Stomach (tissue), 8 donors: ENCODE measurements at regions not wholly inside any gene's neighbourhood (a gene's known extent, or its start where the extent isn't known, plus 50 kb on each side); places are given as distances from the start of the nearest gene placed in this dataset.

Source experiments
- DNase-seq, 2 donors: peaks; one replicate each; pipeline versions ENCODE4 v3.0.0 to v3.0.0-alpha.2; 2013 to 2019
- H3K27ac ChIP-seq, 5 donors: fragments of 200-600 bp in 4 of 5; sonication (generic) in 4 of 5; one replicate each; pipeline ENCODE4 v1.5.1; 2013 to 2019; ENCODE audit warnings: mild to moderate bottlenecking in 1 of 5, moderate library complexity in 1 of 5
- H3K27me3 ChIP-seq, 3 donors: fragments of 200-600 bp; sonication (generic); one replicate each; pipeline ENCODE4 v1.5.1; 2017 to 2019; ENCODE audit warnings: mixed run types in 1 of 3
- H3K36me3 ChIP-seq, 4 donors: fragments of 200-600 bp; sonication (generic); 1 replicate in 3 of 4; 2 replicates in 1 of 4; pipeline ENCODE4 v1.5.1; 2016 to 2019
- H3K4me1 ChIP-seq, 4 donors: fragments of 200-600 bp; sonication (generic); one replicate each; pipeline ENCODE4 v1.5.1; 2016 to 2019
- H3K4me3 ChIP-seq, 4 donors: fragments of 200-600 bp; sonication (generic) in 3 of 4; one replicate each; pipeline ENCODE4 v1.5.1; 2016 to 2019; ENCODE audit warnings: mild to moderate bottlenecking in 1 of 4
- H3K9me3 ChIP-seq, 4 donors: fragments of 200-600 bp; sonication (generic); one replicate each; pipeline ENCODE4 v1.5.1; 2016 to 2019
- EP300 ChIP-seq: sonication (generic); formaldehyde crosslinking; IDR thresholded peaks from one replicate; pipeline ENCODE4 v1.6.1; 2017; ENCODE audit warnings: antibody characterized with exemption
- POLR2A ChIP-seq, 4 donors: fragments of 450-650 bp; IDR thresholded peaks; one replicate each; pipeline ENCODE4 v1.6.1; 2016; ENCODE audit warnings: antibody characterized with exemption in 4 of 4, control low read depth in 2 of 4, mild to moderate bottlenecking in 1 of 4, moderate library complexity in 1 of 4
- POLR2AphosphoS5 ChIP-seq, 3 donors: sonication (generic); formaldehyde crosslinking; IDR thresholded peaks; one replicate each; pipeline ENCODE4 v1.6.1; 2016; ENCODE audit warnings: antibody characterized with exemption in 3 of 3
- WGBS, 5 donors: extraction: QIAGEN DNeasy Blood & Tissue Kit in 3 of 5; methylation state at CpG; one replicate each; pipeline versions ENCODE4 v1.1.5 to v1.1.7; 2013 to 2018; 5-methylcytosine and 5-hydroxymethylcytosine counted together
- intact Hi-C: fragments of 100-400 bp; cut with DNase I; formaldehyde crosslinking; loops from one replicate; pipeline ENCODE4 v1.15.1; 2023; ENCODE audit warnings: low total_unique reads
- TF ChIP-seq, protein P1 (sequence below), 7 experiments: fragments of 450-650 bp in 4 of 7; fragments of 200-600 bp in 3 of 7; sonication (generic) in 3 of 7; IDR thresholded peaks; one replicate each; pipeline ENCODE4 v1.5.1; 2016 to 2019; ENCODE audit warnings: antibody characterized with exemption in 7 of 7, control low read depth in 2 of 7, mild to moderate bottlenecking in 1 of 7
- donor health status: healthy with polysubstance abuse.
- donor health status: Bipolar disorder and iron deficiency.
- donor health status: healthy.

- no peak for DNase-seq
- no peaks in the 10 kb centered on the region for H3K36me3 ChIP-seq
- H3K4me1 ChIP-seq: peaks cover 0 to 7% (median 0%) of the 10 kb centered on the region in 4 donors
- H3K27ac ChIP-seq: no peak overlapping the region
- H3K4me3 ChIP-seq: no peak overlapping the region
- intact Hi-C loops: no loop called here
- 15 to 44% (median 44%) methylated on average over 1 of the region's 1 CpG; no CpG with 5 or more reads in 2 of the 5 donors for WGBS, 5 donors
- no peaks in the 10 kb centered on the region for H3K9me3 ChIP-seq
- no peaks in the 10 kb centered on the region for H3K27me3 ChIP-seq
- TF ChIP-seq, protein P1, sequence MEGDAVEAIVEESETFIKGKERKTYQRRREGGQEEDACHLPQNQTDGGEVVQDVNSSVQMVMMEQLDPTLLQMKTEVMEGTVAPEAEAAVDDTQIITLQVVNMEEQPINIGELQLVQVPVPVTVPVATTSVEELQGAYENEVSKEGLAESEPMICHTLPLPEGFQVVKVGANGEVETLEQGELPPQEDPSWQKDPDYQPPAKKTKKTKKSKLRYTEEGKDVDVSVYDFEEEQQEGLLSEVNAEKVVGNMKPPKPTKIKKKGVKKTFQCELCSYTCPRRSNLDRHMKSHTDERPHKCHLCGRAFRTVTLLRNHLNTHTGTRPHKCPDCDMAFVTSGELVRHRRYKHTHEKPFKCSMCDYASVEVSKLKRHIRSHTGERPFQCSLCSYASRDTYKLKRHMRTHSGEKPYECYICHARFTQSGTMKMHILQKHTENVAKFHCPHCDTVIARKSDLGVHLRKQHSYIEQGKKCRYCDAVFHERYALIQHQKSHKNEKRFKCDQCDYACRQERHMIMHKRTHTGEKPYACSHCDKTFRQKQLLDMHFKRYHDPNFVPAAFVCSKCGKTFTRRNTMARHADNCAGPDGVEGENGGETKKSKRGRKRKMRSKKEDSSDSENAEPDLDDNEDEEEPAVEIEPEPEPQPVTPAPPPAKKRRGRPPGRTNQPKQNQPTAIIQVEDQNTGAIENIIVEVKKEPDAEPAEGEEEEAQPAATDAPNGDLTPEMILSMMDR (IDR thresholded peaks at IDR 0.05): no peak
- TF ChIP-seq EP300 (no peak), POLR2A (IDR thresholded peaks at IDR 0.05) (no peak), POLR2AphosphoS5 (IDR thresholded peaks at IDR 0.05) (no peak)
Observed at GRCh38 chrY:21267164-21267563, 244.0 kb upstream of the RBMY1B start.

GRCh38 chrY:21287769-21288168 lies 223.4 kb upstream of the RBMY1B start:
- Histone ChIP-seq H3K27ac (no peak overlapping the region), H3K27me3 (no peaks in the 10 kb centered on the region), H3K9me3 (no peaks in the 10 kb centered on the region), H3K4me3 (no peak overlapping the region), H3K36me3 (no peaks in the 10 kb centered on the region), H3K4me1 (no peaks in the 10 kb centered on the region)
- DNase-seq: no peak
- intact Hi-C loops: no loop called here
- 52 to 66% (median 58%) methylated on average over 4 of the region's 4 CpGs; no CpG with 5 or more reads in 2 of the 5 donors for WGBS, 5 donors
- TF ChIP-seq, protein P1 (IDR thresholded peaks at IDR 0.05): no peak
- TF ChIP-seq POLR2A (IDR thresholded peaks at IDR 0.05) (no peak), POLR2AphosphoS5 (IDR thresholded peaks at IDR 0.05) (no peak), EP300 (no peak)

GRCh38 chrY:21288908-21289307 lies 222.2 kb upstream of the RBMY1B start:
- H3K27ac ChIP-seq: no peak overlapping the region
- H3K9me3 ChIP-seq: no peaks in the 10 kb centered on the region
- TF ChIP-seq EP300: no peak
- no peak for TF ChIP-seq POLR2A (IDR thresholded peaks at IDR 0.05)
- no peak for TF ChIP-seq POLR2AphosphoS5 (IDR thresholded peaks at IDR 0.05)
- TF ChIP-seq, protein P1 (IDR thresholded peaks at IDR 0.05): no peak
- H3K4me1 ChIP-seq: no peaks in the 10 kb centered on the region
- H3K36me3 ChIP-seq: no peaks in the 10 kb centered on the region
- no peak for DNase-seq
- H3K4me3 ChIP-seq: no peak overlapping the region
- intact Hi-C loops: no loop called here
- H3K27me3 ChIP-seq: no peaks in the 10 kb centered on the region
- WGBS, 5 donors: 64 to 87% (median 84%) methylated on average over 3 of the region's 3 CpGs; no CpG with 5 or more reads in 2 of the 5 donors

- DNase-seq: no peak
- Histone ChIP-seq H3K9me3 (no peaks in the 10 kb centered on the region), H3K36me3 (no peaks in the 10 kb centered on the region), H3K4me1 (no peaks in the 10 kb centered on the region), H3K27ac (no peak overlapping the region), H3K4me3 (no peak overlapping the region), H3K27me3 (no peaks in the 10 kb centered on the region)
- 64 to 74% (median 66%) methylated on average over 2 of the region's 2 CpGs; no CpG with 5 or more reads in 2 of the 5 donors for WGBS, 5 donors
- TF ChIP-seq POLR2A (IDR thresholded peaks at IDR 0.05): no peak
- no peak for TF ChIP-seq POLR2AphosphoS5 (IDR thresholded peaks at IDR 0.05)
- TF ChIP-seq, protein P1 (IDR thresholded peaks at IDR 0.05): no peak
- TF ChIP-seq EP300: no peak
- intact Hi-C loops: no loop called here
Observed at GRCh38 chrY:21295206-21295605, 215.9 kb upstream of the RBMY1B start.
